HG02870 (cell line): ENCODE measurements at regions not wholly inside any gene's neighbourhood (a gene's known extent, or its start where the extent isn't known, plus 50 kb on each side); places are given as distances from the start of the nearest gene placed in this dataset.

Experiments used
- ATAC-seq: cut with Tn5 transposase; IDR thresholded peaks from one replicate; pipeline ENCODE4 v1.9.1; 2021; ENCODE audit warnings: mild to moderate bottlenecking, moderate library complexity; ENCODE audit not compliant: unreplicated experiment

DNA sequence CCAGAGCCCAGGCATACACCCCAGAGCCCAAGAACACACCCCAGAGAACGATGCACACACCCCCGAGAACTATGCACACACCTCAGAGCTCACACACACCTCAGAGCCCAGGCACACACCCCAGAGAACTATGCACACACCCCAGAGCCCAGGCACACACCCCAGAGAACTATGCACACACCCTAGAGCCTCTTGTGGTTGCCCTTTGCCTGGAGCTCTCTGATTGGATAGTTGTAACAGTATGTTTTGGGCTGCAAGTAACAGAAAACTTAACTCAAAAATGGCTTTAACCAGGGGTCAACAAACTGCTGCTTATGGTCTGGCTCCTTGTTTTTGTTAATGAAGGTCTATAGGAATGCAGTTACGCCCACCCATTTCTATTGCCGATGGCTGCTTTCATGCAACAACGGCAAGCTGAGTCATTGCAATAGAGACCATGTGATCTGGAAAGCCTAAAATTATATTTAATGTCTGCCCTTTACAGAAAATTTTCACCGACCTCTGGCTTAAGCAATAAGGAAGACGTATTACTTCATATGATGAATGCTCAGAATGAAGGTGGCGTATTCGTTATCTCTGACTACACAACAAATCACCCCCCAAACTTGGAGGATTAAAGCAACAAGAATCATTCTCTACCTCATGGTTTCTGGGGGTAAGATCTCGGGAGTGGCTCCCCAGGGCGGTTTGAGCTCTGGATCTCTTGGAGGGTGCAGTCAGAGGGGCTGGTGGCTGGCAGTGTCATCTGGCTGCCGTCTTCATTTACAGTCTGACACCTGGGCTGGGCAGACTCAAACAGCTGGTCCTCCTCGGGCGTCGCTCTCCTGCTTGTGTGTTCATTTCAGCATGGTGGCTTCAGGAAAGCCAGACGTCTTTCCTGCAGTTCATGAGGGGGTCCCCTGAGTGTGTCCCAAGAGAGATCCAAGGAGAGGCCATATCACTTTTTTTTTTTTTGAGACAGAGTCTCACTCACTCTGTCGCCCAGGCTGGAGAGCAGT, 66.3 kb upstream of the NCOR2 start:
- ATAC-seq: no peak

GRCh38 chr12:124632519-124632984, 65.1 kb upstream of the NCOR2 start:
- ATAC-seq: no peak

DNA sequence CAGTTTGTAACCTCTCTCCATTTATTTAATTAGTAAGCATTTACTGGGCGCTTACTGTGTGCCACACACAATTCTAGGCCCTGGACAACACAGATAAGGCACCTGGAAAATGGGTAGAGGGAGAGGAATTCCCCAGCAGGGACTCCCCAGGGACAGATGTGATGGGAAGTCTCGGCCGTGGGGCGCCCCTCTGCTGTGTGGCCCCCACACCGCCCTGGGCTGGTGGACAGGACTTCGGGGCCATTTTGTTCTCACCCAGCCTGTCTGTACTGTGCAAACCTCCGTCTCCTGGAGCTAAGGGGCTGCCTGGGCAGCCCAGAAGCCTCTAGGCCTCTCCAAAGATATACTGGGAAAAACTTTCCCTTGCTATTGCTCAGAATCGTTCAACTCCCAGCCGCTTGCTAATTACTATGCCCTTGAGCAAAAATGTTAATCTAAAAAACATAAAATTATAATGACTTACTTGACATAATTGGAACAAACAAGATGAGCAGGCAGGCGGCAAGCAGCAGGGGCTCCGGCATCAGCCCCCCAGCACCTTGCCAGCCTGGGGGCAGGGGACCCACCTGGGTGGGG, 64.4 kb upstream of the NCOR2 start:
- no peak for ATAC-seq

- ATAC-seq: no peak
Observed at GRCh38 chr12:124630791-124631313, 63.4 kb upstream of the NCOR2 start.

DNA sequence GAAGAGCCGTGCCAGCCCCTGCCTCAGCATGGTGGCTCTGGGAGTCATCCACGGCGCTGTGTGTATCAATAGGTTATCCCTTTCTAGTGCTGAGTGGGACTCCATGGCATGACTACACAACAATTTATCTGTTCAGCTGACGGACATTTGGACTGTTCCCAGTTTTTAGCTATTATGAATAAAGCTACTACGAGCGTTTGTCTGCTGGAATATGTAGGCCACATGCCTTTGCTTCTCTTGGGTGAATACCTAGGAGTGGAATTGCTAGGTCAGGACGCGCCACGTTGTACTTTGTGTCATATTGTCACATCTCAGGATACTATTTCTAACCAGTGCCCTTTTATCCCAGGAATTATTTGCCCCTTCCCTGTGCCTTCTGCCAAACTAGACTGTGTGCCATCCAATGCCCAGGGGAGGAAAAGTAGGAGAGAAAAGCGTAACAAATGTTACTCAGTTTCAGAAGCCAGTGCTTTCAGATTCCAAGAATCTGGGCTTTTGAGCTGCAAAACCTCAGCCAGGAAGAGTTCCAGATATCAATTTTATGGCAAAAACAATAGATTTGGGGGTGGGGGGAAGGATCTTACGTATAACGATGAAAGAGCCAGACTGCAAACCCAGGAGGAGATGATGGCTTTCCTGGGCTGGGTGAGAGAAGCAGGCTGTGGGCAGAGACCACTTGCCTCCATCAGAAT, 62.5 kb upstream of the NCOR2 start:
- no peak for ATAC-seq

- no peak for ATAC-seq
Observed at GRCh38 chr12:124629117-124629516, 61.7 kb upstream of the NCOR2 start.

- ATAC-seq: no peak
Observed at GRCh38 chr12:124627956-124628355, 60.5 kb upstream of the NCOR2 start.

DNA sequence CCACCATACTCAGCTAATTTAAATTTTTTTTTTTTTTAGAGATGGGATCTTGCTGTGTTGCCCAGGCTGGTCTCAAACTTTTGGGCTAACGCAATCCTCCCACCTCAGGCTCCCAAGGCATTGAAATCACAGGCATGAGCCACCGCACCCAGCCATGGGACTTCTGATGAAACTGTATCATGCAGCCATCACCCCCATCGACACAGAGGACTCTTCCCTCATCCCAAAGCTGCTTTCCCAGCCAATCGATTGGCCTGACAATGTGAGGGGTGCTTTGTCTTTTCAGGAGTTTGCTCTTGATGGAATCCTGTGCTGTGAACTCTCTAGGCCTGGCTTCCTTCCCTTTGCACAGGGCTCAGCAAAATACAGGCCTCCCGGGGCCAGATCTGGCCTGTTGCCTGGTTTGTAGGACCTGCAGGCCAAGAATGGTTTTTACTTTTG, 59.6 kb upstream of the NCOR2 start:
- no peak for ATAC-seq

DNA sequence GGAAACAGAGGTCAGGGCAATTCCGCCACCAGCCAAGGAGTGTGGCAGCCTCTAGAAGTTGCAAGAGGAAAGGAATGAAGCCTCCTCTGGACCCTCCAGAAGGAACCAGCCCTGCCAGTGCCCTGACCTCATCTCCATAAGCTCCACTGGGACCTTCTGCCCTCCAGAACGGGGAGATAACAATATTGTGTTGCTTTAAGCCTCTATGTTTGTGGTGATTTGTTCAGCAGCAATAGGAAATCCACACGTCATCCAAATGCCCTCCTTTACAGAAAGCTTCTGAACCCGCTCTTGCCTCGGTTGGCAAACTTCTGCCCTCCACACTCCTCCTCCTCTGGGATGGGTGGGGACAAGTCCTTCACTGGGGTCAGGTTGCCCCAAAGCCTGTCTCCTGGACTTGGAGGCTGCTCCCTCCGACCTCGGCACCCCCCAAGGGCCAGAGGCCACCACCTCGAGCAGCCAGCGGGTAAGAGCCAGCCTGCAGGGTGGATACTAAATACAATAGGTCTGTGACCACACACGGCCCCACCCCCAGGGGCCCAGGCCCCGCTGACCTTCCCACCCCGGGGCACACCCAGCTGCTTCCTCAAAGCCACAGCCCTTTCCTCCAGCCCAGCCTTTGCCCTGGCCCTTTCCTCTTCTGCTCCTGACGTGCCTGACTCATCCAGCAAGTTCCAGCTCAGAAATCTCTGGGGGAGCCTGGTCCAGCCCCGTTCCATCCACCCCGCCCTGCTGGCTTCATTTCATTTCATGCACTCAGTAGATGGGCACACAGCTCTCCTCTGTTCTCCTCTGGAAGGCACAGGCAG, 58.7 kb upstream of the NCOR2 start:
- ATAC-seq: no peak

GRCh38 chr12:124624823-124625222, 57.4 kb upstream of the NCOR2 start:
- ATAC-seq: no peak

DNA sequence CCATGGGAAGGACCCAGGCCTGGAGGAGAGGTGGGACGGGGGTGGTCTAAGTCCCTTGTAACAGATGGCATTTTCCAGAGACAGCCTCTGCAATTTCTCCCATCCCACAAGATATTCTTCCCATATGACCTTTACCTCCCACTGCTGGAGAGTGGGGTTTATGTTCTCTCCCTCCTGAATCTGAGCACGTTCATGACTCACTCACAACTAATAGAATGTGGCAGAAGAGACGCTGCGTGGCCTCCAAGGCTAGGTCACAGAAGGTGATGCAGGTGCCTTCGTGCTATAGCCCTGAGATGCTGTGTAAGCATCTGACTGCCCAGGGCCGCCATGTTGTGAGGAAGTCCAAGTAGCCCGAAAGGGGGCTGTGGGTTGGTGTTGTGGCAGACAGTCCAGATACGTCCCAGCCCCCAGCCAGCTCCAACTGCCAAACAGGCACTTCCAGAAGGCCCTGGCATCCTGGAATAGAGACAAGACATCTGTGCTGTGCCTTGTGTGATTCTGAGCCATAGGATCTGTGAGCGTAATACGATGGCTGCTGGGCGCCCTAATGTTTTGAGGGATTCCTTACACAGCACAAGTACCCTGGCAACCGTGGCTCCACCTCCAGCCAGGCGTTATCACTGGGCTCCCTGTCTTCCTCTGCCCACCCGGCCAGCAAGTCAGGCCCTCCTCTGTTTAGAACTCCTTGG, 56.1 kb upstream of the NCOR2 start:
- no peak for ATAC-seq

DNA sequence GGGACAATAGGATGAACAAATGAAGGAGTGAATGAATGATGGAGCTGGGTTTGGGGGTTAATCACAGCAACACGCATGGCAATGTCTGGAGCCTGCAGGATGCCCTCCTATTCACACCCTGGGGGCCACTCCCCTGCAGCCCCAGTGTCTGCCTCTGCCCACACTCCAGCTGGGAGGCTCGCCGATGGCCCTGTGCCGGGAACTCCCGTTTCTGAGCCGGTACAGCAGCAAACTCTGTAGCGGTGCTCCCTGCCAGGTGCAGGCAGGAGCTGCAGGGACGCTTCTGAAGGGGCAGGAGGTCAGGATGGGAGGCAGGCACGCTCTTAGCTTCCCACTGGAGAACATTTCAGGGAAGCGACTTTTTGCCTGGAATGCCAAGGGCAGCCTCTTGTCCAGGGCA, 55.4 kb upstream of the NCOR2 start:
- ATAC-seq: no peak

DNA sequence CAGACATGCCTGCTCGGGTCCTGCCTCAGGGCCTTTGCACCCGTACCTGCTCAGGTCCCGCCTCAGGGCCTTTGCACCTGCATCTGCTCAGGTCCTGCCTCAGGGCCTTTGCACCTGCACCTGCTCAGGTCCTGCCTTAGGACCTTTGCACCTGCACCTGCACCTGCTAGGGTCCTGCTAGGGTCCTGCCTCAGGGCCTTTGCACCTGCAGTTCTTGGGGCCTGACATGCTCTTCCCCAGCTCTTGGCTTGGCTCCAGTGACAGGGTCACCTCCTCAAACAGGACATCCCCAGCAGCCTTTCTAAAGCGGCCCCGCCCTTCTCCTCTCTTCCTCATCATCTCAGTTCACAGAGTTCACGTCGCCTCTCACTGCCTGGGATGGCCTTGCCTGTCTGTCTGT, 54.9 kb upstream of the NCOR2 start:
- ATAC-seq: no peak

DNA sequence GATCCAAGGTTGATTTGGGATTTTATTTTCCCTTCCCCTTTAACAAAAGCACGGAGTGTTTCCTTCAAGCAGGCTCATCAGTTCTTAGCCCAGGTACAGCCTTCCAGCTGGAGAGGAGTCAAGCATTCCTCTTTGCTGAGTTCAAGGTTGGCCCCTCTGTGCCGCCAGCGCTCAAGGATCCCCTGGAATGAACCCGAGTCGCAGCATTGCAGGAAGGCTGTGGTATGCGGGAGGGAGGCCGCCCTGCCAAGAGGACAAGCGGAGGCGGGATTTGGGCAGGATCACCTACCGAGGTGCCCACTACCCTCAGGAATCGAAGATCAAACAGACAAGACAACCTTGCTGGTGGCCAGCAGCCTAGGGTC, 53.9 kb upstream of the NCOR2 start:
- no peak for ATAC-seq

DNA sequence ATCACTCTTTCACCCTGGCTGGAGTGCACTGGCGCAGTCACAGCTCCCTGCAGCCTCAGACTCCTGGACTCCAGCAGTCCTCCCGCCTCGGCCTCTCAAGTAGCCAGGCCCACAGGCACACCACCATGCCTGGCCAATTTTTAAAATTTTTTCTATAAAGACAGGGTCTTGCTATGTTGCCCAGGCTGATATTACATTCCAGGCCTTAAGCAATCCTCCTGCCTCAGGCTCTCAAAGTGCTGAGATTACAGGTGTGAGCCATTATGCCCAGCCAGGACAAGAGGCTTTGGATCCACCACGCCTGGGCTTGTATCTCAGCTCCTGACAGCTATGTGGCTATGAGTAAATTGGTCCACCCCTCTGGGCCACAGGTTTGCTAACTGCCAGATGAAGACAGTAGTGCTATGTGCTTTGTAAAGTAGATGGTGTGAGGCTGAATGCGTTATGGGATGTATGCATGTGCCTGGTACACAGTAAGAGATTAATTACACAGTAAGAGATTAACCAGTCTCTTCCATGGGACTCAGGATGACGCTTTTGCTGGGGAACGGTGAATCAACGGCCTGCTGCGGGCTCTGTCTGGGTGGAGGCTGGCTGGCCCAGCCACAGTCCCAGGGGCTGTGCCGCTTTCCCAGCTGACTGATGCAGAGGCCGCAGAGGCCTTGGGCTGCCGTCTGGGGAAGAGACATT, 53.3 kb upstream of the NCOR2 start:
- ATAC-seq: no peak

GRCh38 chr12:124618291-124618902, 51.0 kb upstream of the NCOR2 start:
- ATAC-seq: no peak

DNA sequence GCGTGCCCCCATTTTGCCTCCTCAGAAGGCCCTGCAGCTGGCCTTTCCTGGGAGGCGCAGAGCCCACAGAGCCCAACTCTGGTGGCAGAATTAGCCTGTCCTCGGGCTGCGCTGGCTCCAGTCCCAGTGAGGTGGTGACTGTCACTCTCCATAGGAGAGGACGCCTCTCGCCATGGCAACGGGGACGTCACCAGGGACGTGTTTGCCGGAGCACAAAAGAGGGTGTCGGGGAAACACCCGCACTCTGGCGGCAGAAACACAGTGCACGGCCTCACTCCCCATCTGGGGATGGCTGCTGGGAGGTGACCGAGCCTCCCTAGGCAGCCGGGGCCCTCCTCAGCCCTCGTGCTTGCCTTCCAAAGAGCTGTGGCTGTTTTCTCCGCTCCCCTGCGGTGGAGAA, 50.2 kb upstream of the NCOR2 start:
- no peak for ATAC-seq
